ENCODE measurements at regions not wholly inside any gene's neighbourhood (a gene's known extent, or its start where the extent isn't known, plus 50 kb on each side); places are given as distances from the start of the nearest gene placed in this dataset.

DNA sequence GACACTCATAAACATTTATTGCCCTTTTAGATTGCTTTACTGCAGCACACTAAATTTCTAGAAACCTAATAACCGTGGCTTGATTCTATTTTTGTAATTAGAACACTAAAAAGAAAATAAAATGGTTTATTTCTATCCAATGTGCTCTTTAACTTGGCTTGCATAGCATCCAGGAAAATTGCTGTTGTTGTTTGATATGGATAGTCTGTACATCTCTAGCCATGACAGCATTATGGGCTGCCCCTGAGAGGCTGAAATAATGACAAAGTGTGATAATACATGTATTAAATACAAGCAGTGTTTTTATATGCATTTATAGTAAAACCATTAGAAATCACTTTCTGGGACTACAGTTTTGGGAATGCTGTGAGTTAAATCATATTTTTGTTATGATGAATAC, 472.5 kb downstream of the EPM2A start:
- ChIA-PET CTCF (interaction anchor here (0.6 kb wide), 1 partner anchor 630 kb away, joined by 3 read pairs; no protein-coding TSS in a partner anchor), POLR2A (no interaction called here)
- Mint-ChIP-seq H3K4me1 (no peaks in the 10 kb centered on the region), H3K9me3 (no peaks in the 10 kb centered on the region), H3K27me3 (ENCODE audit: low read depth) (no peaks in the 10 kb centered on the region), H3K36me3 (no peaks in the 10 kb centered on the region), H3K27ac (no peak overlapping the region), H3K4me3 (no peak overlapping the region)
- ATAC-seq, result no peak
- TF ChIP-seq ZNF138 (CRISPR knock-in tag; conservative IDR thresholded peaks at IDR 0.05) (no peak), GABPB1 (CRISPR knock-in tag; IDR thresholded peaks at IDR 0.05) (no peak), EMX1 (CRISPR knock-in tag; IDR thresholded peaks at IDR 0.05) (no peak), MXD4 (CRISPR knock-in tag; IDR thresholded peaks at IDR 0.05; ENCODE audit: borderline replicate concordance) (no peak), SOX15 (CRISPR knock-in tag; IDR thresholded peaks at IDR 0.05) (no peak)
- DNase-seq (ENCODE audit: low spot score), result no peak

DNA sequence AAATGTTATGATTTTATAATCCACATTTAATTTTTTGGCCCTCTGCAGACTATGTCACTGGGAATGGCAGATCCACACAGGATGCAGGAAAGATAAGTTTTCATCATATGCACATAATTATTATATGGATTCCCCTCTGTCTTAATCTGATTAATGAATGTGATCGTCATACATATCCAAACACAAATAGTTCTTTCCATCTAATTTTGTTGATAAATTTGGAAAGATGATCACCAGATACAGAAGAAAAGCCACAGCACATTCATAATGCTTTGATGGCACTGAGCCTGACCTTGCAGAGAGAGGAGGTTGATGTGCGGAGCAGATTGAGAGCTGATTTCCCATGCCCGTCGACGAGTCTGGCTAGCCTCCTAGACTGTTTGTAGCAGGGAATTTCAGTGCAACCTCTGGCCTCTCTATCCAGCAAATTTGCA, 471.5 kb downstream of the EPM2A start:
- Mint-ChIP-seq H3K27me3 (ENCODE audit: low read depth) (no peaks in the 10 kb centered on the region), H3K27ac (no peak overlapping the region), H3K4me3 (no peak overlapping the region), H3K4me1 (no peaks in the 10 kb centered on the region), H3K9me3 (no peaks in the 10 kb centered on the region), H3K36me3 (no peaks in the 10 kb centered on the region)
- TF ChIP-seq ZNF416 (CRISPR knock-in tag; IDR thresholded peaks at IDR 0.05) (no peak), ETV6 (CRISPR knock-in tag; IDR thresholded peaks at IDR 0.05) (no peak), FOXK1 (CRISPR knock-in tag; IDR thresholded peaks at IDR 0.05) (no peak), RELA (CRISPR knock-in tag; IDR thresholded peaks at IDR 0.05; ENCODE audit: borderline replicate concordance) (no peak), TEAD4 (CRISPR knock-in tag; IDR thresholded peaks at IDR 0.05) (no peak), CBFB (CRISPR knock-in tag; IDR thresholded peaks at IDR 0.05; ENCODE audit: low read depth) (no peak), SMAD4 (CRISPR knock-in tag; IDR thresholded peaks at IDR 0.05) (no peak), JAZF1 (CRISPR knock-in tag; IDR thresholded peaks at IDR 0.05) (no peak)
- TF ChIP-seq, protein P1, sequence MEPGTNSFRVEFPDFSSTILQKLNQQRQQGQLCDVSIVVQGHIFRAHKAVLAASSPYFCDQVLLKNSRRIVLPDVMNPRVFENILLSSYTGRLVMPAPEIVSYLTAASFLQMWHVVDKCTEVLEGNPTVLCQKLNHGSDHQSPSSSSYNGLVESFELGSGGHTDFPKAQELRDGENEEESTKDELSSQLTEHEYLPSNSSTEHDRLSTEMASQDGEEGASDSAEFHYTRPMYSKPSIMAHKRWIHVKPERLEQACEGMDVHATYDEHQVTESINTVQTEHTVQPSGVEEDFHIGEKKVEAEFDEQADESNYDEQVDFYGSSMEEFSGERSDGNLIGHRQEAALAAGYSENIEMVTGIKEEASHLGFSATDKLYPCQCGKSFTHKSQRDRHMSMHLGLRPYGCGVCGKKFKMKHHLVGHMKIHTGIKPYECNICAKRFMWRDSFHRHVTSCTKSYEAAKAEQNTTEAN (CRISPR knock-in tag; IDR thresholded peaks at IDR 0.05), result no peak
- DNase-seq (ENCODE audit: low spot score), result no peak
- ATAC-seq, result no peak
- CTCF ChIA-PET, result no interaction called here
- POLR2A ChIA-PET, result no interaction called here

DNA sequence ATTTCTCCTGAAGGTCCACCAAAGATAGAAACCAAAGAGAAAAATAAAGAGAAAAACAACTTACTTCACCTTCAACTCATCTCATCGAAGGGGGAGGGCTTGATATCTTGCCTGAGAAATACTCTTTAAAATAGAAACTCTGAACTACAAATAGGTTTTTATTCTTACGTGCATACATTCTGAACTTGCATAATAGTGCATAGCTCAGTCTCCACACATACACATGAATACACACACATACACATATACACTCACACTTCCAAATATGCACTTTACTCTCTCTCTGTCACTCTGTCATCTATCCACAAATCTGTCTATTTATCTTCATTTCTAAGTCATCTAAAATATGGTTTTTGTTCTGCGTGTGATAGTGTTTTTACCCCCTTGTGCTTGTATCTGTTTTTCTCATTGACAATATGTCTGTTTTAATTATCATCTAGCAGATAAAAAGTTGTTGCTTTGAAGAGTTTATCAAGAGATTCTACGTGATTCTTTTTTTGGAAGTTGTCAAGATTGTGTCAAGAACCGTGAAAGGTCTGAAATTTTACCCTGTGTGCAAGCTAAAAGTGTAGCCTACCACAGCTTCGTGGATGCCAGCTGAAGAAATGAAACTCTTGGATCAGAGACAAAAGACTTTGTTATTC, 468.8 kb downstream of the EPM2A start:
- Mint-ChIP-seq H3K27me3 (ENCODE audit: low read depth) (no peaks in the 10 kb centered on the region), H3K9me3 (no peaks in the 10 kb centered on the region), H3K36me3 (no peaks in the 10 kb centered on the region), H3K27ac (no peak overlapping the region), H3K4me3 (no peak overlapping the region), H3K4me1 (no peaks in the 10 kb centered on the region)
- ATAC-seq, result no peak
- ChIA-PET POLR2A (no interaction called here), CTCF (no interaction called here)
- DNase-seq (ENCODE audit: low spot score), result no peak
- TF ChIP-seq CBFB (CRISPR knock-in tag; IDR thresholded peaks at IDR 0.05; ENCODE audit: low read depth) (no peak), ZNF263 (CRISPR knock-in tag; IDR thresholded peaks at IDR 0.05; ENCODE audit: low read depth) (no peak), SP1 (CRISPR knock-in tag; conservative IDR thresholded peaks at IDR 0.05) (no peak), TEAD1 (CRISPR knock-in tag; IDR thresholded peaks at IDR 0.05) (no peak), SMAD3 (CRISPR knock-in tag; IDR thresholded peaks at IDR 0.05; ENCODE audit: borderline replicate concordance) (no peak), JAZF1 (CRISPR knock-in tag; IDR thresholded peaks at IDR 0.05) (no peak), ZNF121 (CRISPR knock-in tag; IDR thresholded peaks at IDR 0.05) (no peak), ZNF396 (CRISPR knock-in tag; IDR thresholded peaks at IDR 0.05; ENCODE audit: borderline replicate concordance) (no peak), NR3C1 (CRISPR knock-in tag; conservative IDR thresholded peaks at IDR 0.05; ENCODE audit: low read depth) (no peak)
- TF ChIP-seq, protein P2, sequence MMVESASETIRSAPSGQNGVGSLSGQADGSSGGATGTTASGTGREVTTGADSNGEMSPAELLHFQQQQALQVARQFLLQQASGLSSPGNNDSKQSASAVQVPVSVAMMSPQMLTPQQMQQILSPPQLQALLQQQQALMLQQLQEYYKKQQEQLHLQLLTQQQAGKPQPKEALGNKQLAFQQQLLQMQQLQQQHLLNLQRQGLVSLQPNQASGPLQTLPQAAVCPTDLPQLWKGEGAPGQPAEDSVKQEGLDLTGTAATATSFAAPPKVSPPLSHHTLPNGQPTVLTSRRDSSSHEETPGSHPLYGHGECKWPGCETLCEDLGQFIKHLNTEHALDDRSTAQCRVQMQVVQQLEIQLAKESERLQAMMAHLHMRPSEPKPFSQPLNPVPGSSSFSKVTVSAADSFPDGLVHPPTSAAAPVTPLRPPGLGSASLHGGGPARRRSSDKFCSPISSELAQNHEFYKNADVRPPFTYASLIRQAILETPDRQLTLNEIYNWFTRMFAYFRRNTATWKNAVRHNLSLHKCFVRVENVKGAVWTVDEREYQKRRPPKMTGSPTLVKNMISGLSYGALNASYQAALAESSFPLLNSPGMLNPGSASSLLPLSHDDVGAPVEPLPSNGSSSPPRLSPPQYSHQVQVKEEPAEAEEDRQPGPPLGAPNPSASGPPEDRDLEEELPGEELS (CRISPR knock-in tag; IDR thresholded peaks at IDR 0.05), result no peak
- TF ChIP-seq, protein P3, sequence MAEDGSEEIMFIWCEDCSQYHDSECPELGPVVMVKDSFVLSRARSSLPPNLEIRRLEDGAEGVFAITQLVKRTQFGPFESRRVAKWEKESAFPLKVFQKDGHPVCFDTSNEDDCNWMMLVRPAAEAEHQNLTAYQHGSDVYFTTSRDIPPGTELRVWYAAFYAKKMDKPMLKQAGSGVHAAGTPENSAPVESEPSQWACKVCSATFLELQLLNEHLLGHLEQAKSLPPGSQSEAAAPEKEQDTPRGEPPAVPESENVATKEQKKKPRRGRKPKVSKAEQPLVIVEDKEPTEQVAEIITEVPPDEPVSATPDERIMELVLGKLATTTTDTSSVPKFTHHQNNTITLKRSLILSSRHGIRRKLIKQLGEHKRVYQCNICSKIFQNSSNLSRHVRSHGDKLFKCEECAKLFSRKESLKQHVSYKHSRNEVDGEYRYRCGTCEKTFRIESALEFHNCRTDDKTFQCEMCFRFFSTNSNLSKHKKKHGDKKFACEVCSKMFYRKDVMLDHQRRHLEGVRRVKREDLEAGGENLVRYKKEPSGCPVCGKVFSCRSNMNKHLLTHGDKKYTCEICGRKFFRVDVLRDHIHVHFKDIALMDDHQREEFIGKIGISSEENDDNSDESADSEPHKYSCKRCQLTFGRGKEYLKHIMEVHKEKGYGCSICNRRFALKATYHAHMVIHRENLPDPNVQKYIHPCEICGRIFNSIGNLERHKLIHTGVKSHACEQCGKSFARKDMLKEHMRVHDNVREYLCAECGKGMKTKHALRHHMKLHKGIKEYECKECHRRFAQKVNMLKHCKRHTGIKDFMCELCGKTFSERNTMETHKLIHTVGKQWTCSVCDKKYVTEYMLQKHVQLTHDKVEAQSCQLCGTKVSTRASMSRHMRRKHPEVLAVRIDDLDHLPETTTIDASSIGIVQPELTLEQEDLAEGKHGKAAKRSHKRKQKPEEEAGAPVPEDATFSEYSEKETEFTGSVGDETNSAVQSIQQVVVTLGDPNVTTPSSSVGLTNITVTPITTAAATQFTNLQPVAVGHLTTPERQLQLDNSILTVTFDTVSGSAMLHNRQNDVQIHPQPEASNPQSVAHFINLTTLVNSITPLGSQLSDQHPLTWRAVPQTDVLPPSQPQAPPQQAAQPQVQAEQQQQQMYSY (CRISPR knock-in tag; IDR thresholded peaks at IDR 0.05), result no peak
- TF ChIP-seq, protein P4, sequence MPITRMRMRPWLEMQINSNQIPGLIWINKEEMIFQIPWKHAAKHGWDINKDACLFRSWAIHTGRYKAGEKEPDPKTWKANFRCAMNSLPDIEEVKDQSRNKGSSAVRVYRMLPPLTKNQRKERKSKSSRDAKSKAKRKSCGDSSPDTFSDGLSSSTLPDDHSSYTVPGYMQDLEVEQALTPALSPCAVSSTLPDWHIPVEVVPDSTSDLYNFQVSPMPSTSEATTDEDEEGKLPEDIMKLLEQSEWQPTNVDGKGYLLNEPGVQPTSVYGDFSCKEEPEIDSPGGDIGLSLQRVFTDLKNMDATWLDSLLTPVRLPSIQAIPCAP (CRISPR knock-in tag; IDR thresholded peaks at IDR 0.05), result no peak
- TF ChIP-seq, protein P5, sequence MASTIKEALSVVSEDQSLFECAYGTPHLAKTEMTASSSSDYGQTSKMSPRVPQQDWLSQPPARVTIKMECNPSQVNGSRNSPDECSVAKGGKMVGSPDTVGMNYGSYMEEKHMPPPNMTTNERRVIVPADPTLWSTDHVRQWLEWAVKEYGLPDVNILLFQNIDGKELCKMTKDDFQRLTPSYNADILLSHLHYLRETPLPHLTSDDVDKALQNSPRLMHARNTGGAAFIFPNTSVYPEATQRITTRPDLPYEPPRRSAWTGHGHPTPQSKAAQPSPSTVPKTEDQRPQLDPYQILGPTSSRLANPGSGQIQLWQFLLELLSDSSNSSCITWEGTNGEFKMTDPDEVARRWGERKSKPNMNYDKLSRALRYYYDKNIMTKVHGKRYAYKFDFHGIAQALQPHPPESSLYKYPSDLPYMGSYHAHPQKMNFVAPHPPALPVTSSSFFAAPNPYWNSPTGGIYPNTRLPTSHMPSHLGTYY (CRISPR knock-in tag; IDR thresholded peaks at IDR 0.05), result no peak

Measured in WTC11 (cell line).